WERI-Rb-1 (cell line): ENCODE measurements at regions not wholly inside any gene's neighbourhood (a gene's known extent, or its start where the extent isn't known, plus 50 kb on each side); places are given as distances from the start of the nearest gene placed in this dataset.

Source experiments
- DNase-seq: peaks from one replicate; pipeline ENCODE4 v3.0.0-alpha.2; 2020
- H3K27ac ChIP-seq: fragments of 250-450 bp; sonication (Bioruptor Pico); 2 replicates; pipeline ENCODE4 v1.5.1; 2020; ENCODE audit warnings: mild to moderate bottlenecking, moderate library complexity
- H3K27me3 ChIP-seq: fragments of 250-450 bp; sonication (Bioruptor Pico); 2 replicates; pipeline ENCODE4 v1.5.1; 2021; ENCODE audit warnings: mild to moderate bottlenecking, low read depth, moderate library complexity; ENCODE audit not compliant: insufficient read depth, severe bottlenecking
- H3K36me3 ChIP-seq: fragments of 250-450 bp; sonication (Bioruptor Pico); 2 replicates; pipeline ENCODE4 v1.5.1; 2020; ENCODE audit warnings: mild to moderate bottlenecking, moderate library complexity
- H3K4me3 ChIP-seq: 2 replicates; pipeline ENCODE4 v1.5.1; 2011; ENCODE audit warnings: low read depth, mild to moderate bottlenecking, control low read depth, low read length
- H3K9me3 ChIP-seq: fragments of 250-450 bp; sonication (Bioruptor Pico); 2 replicates; pipeline ENCODE4 v1.5.1; 2021; ENCODE audit warnings: mild to moderate bottlenecking, moderate library complexity; ENCODE audit not compliant: severe bottlenecking
- CTCF ChIP-seq: IDR thresholded peaks from 2 replicates; pipeline ENCODE4 v1.5.1; 2011; ENCODE audit warnings: low read depth, mild to moderate bottlenecking, control low read depth, inconsistent platforms, low read length

- Histone ChIP-seq H3K36me3 (no peaks in the 10 kb centered on the region), H3K27me3 (peaks cover 82% of the 10 kb centered on the region), H3K4me3 (no peak overlapping the region), H3K9me3 (no peaks in the 10 kb centered on the region), H3K27ac (no peak overlapping the region)
- DNase-seq, result no peak
- no peak for TF ChIP-seq CTCF
These were observed 219.0 kb upstream of the RTL1 start for GRCh38 chr14:101122237-101123141.

DNA sequence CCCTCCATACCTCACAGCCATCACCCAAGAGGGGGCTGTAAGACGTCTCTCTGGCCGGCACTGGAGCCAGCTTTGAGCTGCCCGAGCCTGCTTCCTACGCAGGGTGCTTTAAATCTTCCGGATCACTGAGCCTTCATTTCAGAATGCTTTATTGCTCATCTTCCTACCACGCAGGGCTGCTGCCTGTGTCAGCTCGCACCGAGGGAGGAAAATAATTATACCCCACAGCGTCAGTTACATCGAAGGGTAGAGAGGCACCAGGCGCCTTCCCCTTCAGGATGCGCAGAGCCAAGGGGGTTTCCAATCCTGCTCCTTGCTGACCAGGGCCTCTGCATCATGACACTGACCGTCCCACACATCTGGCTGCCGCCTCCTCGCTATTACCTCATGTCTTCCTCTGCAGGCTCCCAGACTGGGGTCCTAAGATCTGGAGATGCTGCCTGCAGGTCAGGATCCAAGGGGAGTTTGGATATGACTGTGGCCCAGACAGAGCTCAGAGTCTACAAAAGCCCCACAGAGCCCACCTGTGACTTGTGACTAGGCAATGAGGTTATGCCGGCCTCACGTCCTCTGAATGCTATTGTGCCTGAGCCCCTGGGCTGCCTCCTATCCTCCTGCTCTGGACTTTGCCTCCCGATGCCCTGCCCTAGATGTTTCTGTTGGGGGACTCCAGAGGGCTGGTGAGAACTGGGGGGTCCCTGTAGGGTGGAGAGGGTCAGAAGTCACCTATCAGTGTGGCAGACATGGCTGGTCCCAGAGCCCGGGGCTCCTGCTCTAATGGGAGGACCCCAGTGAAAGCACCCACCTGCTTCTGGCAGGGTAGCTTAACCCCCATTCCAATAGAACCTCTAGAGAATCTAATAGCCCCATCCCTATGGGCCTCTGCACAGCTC lies 220.3 kb upstream of the RTL1 start:
- no peak overlapping the region for H3K27ac ChIP-seq
- no peak for TF ChIP-seq CTCF
- no peaks in the 10 kb centered on the region for H3K36me3 ChIP-seq
- no peak overlapping the region for H3K4me3 ChIP-seq
- peaks cover 83% of the 10 kb centered on the region for H3K27me3 ChIP-seq
- H3K9me3 ChIP-seq, result no peaks in the 10 kb centered on the region
- DNase-seq, result no peak

DNA sequence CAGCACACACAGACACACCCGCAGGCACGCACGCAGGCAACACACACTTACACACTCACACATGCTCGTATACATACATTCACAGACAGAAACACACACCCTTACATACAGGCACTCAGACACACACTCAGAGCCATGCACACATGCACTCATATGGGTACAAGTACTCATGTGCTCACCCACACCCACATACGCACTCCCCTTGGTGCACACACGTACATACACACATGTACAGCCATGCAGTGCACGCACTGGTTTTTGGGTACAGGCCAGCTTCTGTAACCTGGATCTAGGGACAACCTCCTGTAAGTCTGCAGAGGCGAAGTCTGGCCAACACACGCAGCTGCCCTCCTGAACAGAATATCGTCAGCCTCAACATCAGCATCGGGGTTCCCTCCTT lies 221.3 kb upstream of the RTL1 start:
- Histone ChIP-seq H3K36me3 (no peaks in the 10 kb centered on the region), H3K9me3 (no peaks in the 10 kb centered on the region), H3K27ac (no peak overlapping the region), H3K4me3 (no peak overlapping the region), H3K27me3 (peaks cover 83% of the 10 kb centered on the region)
- TF ChIP-seq CTCF, result no peak
- DNase-seq, result no peak

GRCh38 chr14:101125313-101125712 lies 221.8 kb upstream of the RTL1 start:
- H3K36me3 ChIP-seq, result no peaks in the 10 kb centered on the region
- peaks cover 79% of the 10 kb centered on the region for H3K27me3 ChIP-seq
- H3K9me3 ChIP-seq, result no peaks in the 10 kb centered on the region
- H3K27ac ChIP-seq, result no peak overlapping the region
- DNase-seq, result no peak
- no peak overlapping the region for H3K4me3 ChIP-seq
- TF ChIP-seq CTCF, result no peak

DNA sequence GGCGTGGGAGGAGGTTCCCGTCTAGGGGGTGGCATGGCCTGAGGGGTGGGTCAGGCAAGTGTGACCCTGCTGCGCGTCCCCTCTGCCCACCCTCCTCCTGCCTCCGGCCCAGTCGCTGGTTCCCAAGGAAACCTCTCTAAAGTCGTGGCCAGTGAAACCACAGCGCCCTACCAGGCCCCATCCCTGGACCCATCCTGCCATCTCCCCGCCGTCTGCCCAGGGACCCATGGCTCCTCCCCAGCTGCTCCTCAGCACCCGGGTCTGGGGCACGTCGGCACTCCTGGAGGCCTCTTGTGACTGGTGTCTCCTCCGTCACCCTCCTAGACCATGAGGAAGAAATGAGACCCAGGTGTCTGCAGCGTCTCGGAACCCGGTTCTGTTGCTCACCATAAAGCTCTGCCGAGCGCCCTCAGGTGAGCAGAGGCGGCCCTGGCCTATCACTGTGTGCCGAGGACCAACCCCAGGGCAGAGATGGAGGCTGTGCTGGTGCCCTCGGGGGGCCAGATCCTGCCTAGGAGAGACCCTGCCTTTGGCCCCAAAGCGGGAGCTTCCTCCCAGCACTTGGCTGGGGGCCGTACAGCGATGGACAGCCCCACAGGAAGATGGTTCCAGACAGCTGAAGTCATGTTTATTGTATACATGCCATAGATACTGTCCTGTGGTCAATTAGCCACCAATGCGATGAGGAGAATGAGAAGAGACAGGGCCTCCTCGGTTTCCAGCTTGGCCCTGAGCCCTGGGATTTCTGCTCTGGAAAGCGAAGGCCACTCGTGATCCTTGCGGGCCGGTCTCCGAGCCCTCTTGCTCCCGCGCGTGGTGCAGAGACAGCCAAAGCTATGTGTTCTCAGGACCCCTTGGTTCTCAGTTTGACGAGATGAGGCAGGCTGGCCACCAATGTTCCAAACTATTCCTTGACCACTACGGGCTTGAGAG lies 222.5 kb upstream of the RTL1 start:
- Histone ChIP-seq H3K36me3 (no peaks in the 10 kb centered on the region), H3K4me3 (no peak overlapping the region), H3K27me3 (peaks cover 75% of the 10 kb centered on the region), H3K9me3 (no peaks in the 10 kb centered on the region), H3K27ac (no peak overlapping the region)
- no peak for DNase-seq
- TF ChIP-seq CTCF, result no peak
